ENCODE measurements at regions not wholly inside any gene's neighbourhood (a gene's known extent, or its start where the extent isn't known, plus 50 kb on each side); places are given as distances from the start of the nearest gene placed in this dataset.

GRCh38 chr1:76744989-76745388, 122.3 kb upstream of the ST6GALNAC5 start:
- Histone ChIP-seq H3K27me3 (ENCODE audit: insufficient read depth) (no peaks in the 10 kb centered on the region), H3K4me2 (no peak overlapping the region), H3K36me3 (ENCODE audit: insufficient read depth) (no peaks in the 10 kb centered on the region), H3K9me2 (ENCODE audit: insufficient read depth) (peaks cover 5% of the 10 kb centered on the region; the same call in 1 of the 2 replicates), H3K27ac (ENCODE audit: low read depth) (no peak overlapping the region), H2AFZ (no peak overlapping the region), H3K4me3 (no peak overlapping the region), H3K4me1 (ENCODE audit: insufficient read depth) (no peaks in the 10 kb centered on the region), H3F3A (replicated peaks; ENCODE audit: low read depth) (no peaks in the 10 kb centered on the region), H4K20me1 (replicated peaks; ENCODE audit: insufficient read depth) (no peaks in the 10 kb centered on the region), H3K79me2 (replicated peaks; ENCODE audit: insufficient read depth) (no peaks in the 10 kb centered on the region)
- no peak for ATAC-seq
- peaks cover 2% of the 10 kb centered on the region for H3K27me3 Mint-ChIP-seq (ENCODE audit: insufficient read depth, low read depth, poor library complexity)
- DNase-seq (ENCODE audit: low spot score) = no peak
- no peak overlapping the region for H3K27ac Mint-ChIP-seq
- H3K9me3 Mint-ChIP-seq = peaks cover 6% of the 10 kb centered on the region; the same call in 2 of the 3 replicates
- TF ChIP-seq POLR2AphosphoS5 (IDR thresholded peaks at IDR 0.05; ENCODE audit: low read depth) = no peak
- no peak for TF ChIP-seq STAT1 (IDR thresholded peaks at IDR 0.05; ENCODE audit: unreplicated experiment)
- no peak for TF ChIP-seq CREB1 (CRISPR knock-in tag; IDR thresholded peaks at IDR 0.05; ENCODE audit: low read depth)
- TF ChIP-seq ZNF331 (CRISPR knock-in tag; IDR thresholded peaks at IDR 0.05; ENCODE audit: low read depth) = no peak
- no peak for TF ChIP-seq NANOG (IDR thresholded peaks at IDR 0.05; ENCODE audit: borderline replicate concordance)
- no peak for TF ChIP-seq ZNF462 (CRISPR knock-in tag; IDR thresholded peaks at IDR 0.05)
- TF ChIP-seq CTCF (conservative IDR thresholded peaks at IDR 0.05; ENCODE audit: low read depth in 2 of 2) = no peak
- TF ChIP-seq ZNF114 (CRISPR knock-in tag; IDR thresholded peaks at IDR 0.05) = no peak
- TF ChIP-seq EZH2 (IDR thresholded peaks at IDR 0.05; ENCODE audit: low read depth, unreplicated experiment) = no peak
- no peaks in the 10 kb centered on the region for H3K4me1 Mint-ChIP-seq
- no peaks in the 10 kb centered on the region; the same call in 2 of the 3 replicates for H3K36me3 Mint-ChIP-seq (ENCODE audit: low read depth)
- H3K4me3 Mint-ChIP-seq = no peak overlapping the region
